Gastroesophageal sphincter (tissue), 4 donors: ENCODE measurements at regions not wholly inside any gene's neighbourhood (a gene's known extent, or its start where the extent isn't known, plus 50 kb on each side); places are given as distances from the start of the nearest gene placed in this dataset.
A peak's percentile ranks its signal among the peaks of the same experiment; 100 is the strongest.

Source experiments
- ATAC-seq: fragments of 150-250 bp; one replicate; pipeline ENCODE4 v1.9.1; 2016; ENCODE audit warnings: mild to moderate bottlenecking, moderate library complexity
- H3K27ac ChIP-seq, 4 donors: fragments of 200-600 bp; sonication (generic) in 3 of 4; 1 replicate in 3 of 4; 2 replicates in 1 of 4; pipeline ENCODE4 v1.5.1; 2016 to 2019
- H3K27me3 ChIP-seq: fragments of 200-600 bp; sonication (generic); one replicate; pipeline ENCODE4 v1.5.1; 2019
- H3K36me3 ChIP-seq, 2 donors: fragments of 200-600 bp; sonication (generic); one replicate each; pipeline ENCODE4 v1.5.1; 2019; ENCODE audit warnings: control low read depth in 1 of 2
- H3K4me1 ChIP-seq, 3 donors: fragments of 200-600 bp; sonication (generic); 1 replicate in 2 of 3; 2 replicates in 1 of 3; pipeline ENCODE4 v1.5.1; 2016 to 2019; ENCODE audit warnings: control low read depth in 2 of 3
- H3K4me3 ChIP-seq, 2 donors: fragments of 200-600 bp; sonication (generic); one replicate each; pipeline ENCODE4 v1.5.1; 2019; ENCODE audit warnings: mild to moderate bottlenecking in 1 of 2, moderate library complexity in 1 of 2
- H3K9me3 ChIP-seq, 3 donors: fragments of 200-600 bp; sonication (generic); one replicate each; pipeline ENCODE4 v1.5.1; 2017 to 2019; ENCODE audit warnings: control low read depth in 2 of 3
- CTCF ChIP-seq, 4 experiments: fragments of 200-600 bp in 2 of 4; fragments of 450-650 bp in 2 of 4; sonication (generic) in 1 of 4; IDR thresholded peaks; one replicate each; pipeline ENCODE4 v1.5.1; 2017 to 2019; ENCODE audit warnings: antibody characterized with exemption in 4 of 4, mild to moderate bottlenecking in 2 of 4, moderate library complexity in 2 of 4
- EP300 ChIP-seq: sonication (generic); formaldehyde crosslinking; IDR thresholded peaks from one replicate; pipeline ENCODE4 v1.6.1; 2017; ENCODE audit warnings: antibody characterized with exemption, mild to moderate bottlenecking
- POLR2A ChIP-seq, 2 donors: fragments of 450-650 bp; IDR thresholded peaks; one replicate each; pipeline ENCODE4 v1.6.1; 2017; ENCODE audit warnings: antibody characterized with exemption in 2 of 2, mild to moderate bottlenecking in 2 of 2, moderate library complexity in 1 of 2
- POLR2AphosphoS5 ChIP-seq: sonication (generic); formaldehyde crosslinking; IDR thresholded peaks from one replicate; pipeline ENCODE4 v1.6.1; 2017; ENCODE audit warnings: antibody characterized with exemption
- WGBS, 2 donors: methylation state at CpG; one replicate each; pipeline ENCODE4 v1.1.5; 2018; ENCODE audit warnings: low coverage in 1 of 2; 5-methylcytosine and 5-hydroxymethylcytosine counted together

DNA sequence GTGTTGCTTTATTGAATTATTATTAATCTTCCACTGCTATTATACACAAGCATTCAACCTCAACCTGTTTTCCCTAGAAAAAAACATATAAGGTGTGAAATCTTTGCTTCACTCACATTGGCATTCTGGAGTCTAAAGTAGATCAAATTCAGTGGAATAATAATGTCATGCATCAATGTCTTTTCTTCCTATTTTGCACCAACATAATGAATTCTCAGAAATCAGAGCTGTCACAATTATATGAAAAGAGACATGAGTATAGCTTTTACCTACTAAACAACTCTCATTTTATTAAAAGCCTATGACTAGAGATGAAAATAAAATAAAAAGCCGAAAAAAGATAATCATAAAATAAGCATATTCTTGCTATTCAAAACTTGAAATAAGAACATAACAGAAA lies 96.3 kb upstream of the QRFPR start:
- Histone ChIP-seq H3K4me1 (no peaks in the 10 kb centered on the region), H3K27me3 (no peaks in the 10 kb centered on the region), H3K4me3 (no peak overlapping the region), H3K27ac (no peak overlapping the region), H3K36me3 (no peaks in the 10 kb centered on the region), H3K9me3 (no peaks in the 10 kb centered on the region)
- ATAC-seq, result no peak
- no peak for TF ChIP-seq EP300
- no peak for TF ChIP-seq CTCF (IDR thresholded peaks at IDR 0.05)
- no peak for TF ChIP-seq POLR2AphosphoS5
- TF ChIP-seq POLR2A (IDR thresholded peaks at IDR 0.05), result no peak
- WGBS, 2 donors, result 63 to 83% methylated on average over 1 of the region's 1 CpG

DNA sequence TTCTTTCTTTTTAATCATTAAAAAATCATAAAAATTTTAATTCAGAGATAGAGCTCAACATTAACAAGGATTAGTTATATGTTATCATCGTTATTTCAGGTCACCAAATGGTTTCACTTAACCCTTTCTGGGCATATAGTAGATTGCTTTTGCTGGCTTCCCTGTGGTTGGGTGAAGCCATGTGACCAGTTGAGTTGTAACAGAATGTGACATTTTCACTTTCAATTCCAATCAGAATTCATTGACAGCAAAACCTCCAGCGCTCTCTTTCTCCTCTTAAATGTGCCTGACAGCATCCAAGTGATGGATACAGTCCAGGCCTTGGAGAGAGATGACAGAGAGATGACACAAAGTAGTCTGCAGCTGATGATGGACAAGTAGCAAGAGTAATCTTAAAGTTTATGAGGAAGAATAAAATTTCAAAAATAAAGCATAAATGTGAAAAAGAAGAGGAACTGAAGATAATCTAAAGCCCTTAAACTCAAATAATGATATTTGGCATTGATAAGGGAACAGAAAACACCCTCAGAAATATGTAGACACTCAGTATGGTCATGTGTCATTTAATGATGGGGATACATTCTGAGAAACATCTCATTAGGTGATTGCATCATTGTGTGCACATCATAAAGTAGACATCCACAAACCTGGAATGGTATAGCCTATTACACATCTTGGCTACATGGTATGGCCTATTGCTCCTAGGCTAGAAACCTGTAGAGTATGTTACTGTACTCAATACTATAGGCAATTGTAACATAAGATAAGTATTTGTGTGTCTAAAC lies 92.3 kb upstream of the QRFPR start:
- ATAC-seq, result no peak
- Histone ChIP-seq H3K27me3 (no peaks in the 10 kb centered on the region), H3K9me3 (peaks cover 0 to under 1% (median 0%) of the 10 kb centered on the region in 3 donors), H3K4me3 (no peak overlapping the region), H3K36me3 (no peaks in the 10 kb centered on the region), H3K27ac (no peak overlapping the region), H3K4me1 (no peaks in the 10 kb centered on the region)
- 65 to 79% methylated on average over 1 to 2 of the region's 2 CpGs for WGBS, 2 donors
- TF ChIP-seq CTCF (IDR thresholded peaks at IDR 0.05) (no peak), EP300 (no peak), POLR2AphosphoS5 (no peak), POLR2A (IDR thresholded peaks at IDR 0.05) (no peak)

DNA sequence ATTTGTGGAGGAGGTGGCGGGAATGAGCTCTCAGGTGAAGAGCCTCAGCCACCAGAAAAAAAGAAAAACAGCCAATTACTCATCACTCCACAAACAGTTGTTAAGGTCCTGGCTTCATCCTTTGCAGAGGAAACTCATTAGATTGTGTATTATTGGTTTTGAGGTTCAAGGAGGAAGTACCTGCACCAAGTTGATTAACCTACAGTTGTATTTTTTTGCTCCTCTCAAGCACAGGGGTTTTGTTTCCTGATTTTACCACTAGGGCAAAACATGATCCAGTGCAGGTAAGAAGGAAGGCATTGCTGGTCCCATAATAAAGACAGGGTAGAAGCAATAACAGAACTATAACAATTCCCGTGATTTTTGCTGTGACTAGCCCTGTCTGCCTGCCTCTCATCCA lies 84.0 kb upstream of the QRFPR start:
- no peak for ATAC-seq
- TF ChIP-seq POLR2A (IDR thresholded peaks at IDR 0.05) (no peak), CTCF (IDR thresholded peaks at IDR 0.05) (no peak), EP300 (no peak), POLR2AphosphoS5 (no peak)
- Histone ChIP-seq H3K36me3 (no peaks in the 10 kb centered on the region), H3K4me3 (no peak overlapping the region), H3K4me1 (no peaks in the 10 kb centered on the region), H3K27ac (no peak overlapping the region), H3K27me3 (no peaks in the 10 kb centered on the region), H3K9me3 (peaks cover 0 to 12% (median 0%) of the 10 kb centered on the region in 3 donors)
- 87 to 100% methylated on average over 1 to 2 of the region's 2 CpGs for WGBS, 2 donors

- Histone ChIP-seq H3K36me3 (no peaks in the 10 kb centered on the region), H3K27ac (no peak overlapping the region), H3K4me3 (no peak overlapping the region), H3K27me3 (no peaks in the 10 kb centered on the region), H3K9me3 (peaks cover 0 to 8% (median 0%) of the 10 kb centered on the region in 3 donors), H3K4me1 (no peaks in the 10 kb centered on the region)
- no peak for ATAC-seq
- TF ChIP-seq POLR2A (IDR thresholded peaks at IDR 0.05) (no peak), CTCF (IDR thresholded peaks at IDR 0.05) (peak; percentile 28 to 61 (median 40))
- WGBS, 2 donors, result 57 to 84% methylated on average over 3 to 5 of the region's 5 CpGs
Observed at GRCh38 chr4:121462660-121463261, 81.9 kb upstream of the QRFPR start.

GRCh38 chr4:121459026-121459425 lies 78.2 kb upstream of the QRFPR start:
- H3K4me3 ChIP-seq, result no peak overlapping the region
- ATAC-seq, result no peak
- TF ChIP-seq CTCF (IDR thresholded peaks at IDR 0.05), result no peak
- no peak for TF ChIP-seq POLR2AphosphoS5
- no peak for TF ChIP-seq POLR2A (IDR thresholded peaks at IDR 0.05)
- no peak for TF ChIP-seq EP300
- no peak overlapping the region for H3K27ac ChIP-seq
- no peaks in the 10 kb centered on the region for H3K4me1 ChIP-seq
- WGBS, 2 donors, result 61 to 86% methylated on average over 2 of the region's 2 CpGs
- peaks cover 6% of the 10 kb centered on the region for H3K27me3 ChIP-seq
- no peaks in the 10 kb centered on the region for H3K36me3 ChIP-seq
- H3K9me3 ChIP-seq, result no peaks in the 10 kb centered on the region
